ENCODE measurements at regions not wholly inside any gene's neighbourhood (a gene's known extent, or its start where the extent isn't known, plus 50 kb on each side); places are given as distances from the start of the nearest gene placed in this dataset.

DNA sequence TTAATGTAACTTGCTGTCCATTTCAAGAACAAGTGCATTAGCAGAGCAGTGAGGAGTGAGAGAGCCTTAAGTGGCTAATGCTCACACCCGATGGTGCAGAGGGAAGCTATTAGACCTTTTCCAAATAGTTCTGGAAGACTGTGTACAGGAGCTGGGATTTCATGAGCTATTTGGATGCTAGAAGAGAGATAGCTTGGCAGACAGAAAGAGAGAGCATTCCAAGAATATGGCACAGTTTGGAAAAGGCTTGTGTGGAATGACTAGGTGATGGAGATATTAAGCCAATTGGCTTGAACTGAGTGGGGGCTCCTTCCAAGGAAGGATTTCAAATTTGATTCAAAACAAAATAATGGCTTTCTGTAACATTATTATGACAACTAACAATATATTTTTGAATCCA, 1097.2 kb upstream of the TENM3 start:
- no peak for TF ChIP-seq EZH2 (IDR thresholded peaks at IDR 0.05)
- no peak for TF ChIP-seq POLR2AphosphoS5 (IDR thresholded peaks at IDR 0.05; ENCODE audit: borderline replicate concordance, low read depth, low read length)
- TF ChIP-seq FOXP2 (optimal IDR thresholded peaks at IDR 0.05; ENCODE audit: control extremely low read depth, extremely low read length, insufficient read depth), result no peak
